ENCODE measurements at regions not wholly inside any gene's neighbourhood (a gene's known extent, or its start where the extent isn't known, plus 50 kb on each side); places are given as distances from the start of the nearest gene placed in this dataset.

DNA sequence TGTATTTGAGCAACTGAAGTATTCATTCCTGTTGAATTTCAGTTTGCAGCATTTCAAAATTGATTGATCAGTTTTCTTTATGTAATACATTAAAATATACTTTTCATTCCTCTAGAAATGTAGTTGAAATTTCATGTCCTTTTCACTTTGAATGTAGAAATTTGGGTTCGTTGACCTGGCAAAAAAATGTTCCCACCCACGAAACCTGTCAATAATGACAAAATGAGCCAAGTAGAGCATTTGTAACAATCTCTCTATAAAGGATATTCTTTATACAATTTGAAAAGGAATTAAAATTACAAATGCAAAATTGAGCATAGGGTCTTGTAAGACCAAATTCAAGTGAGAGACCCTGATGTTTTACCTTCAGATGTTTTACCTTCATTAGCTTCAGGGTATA is 283.9 kb downstream of the ANKRD50 start:
- no peak for TF ChIP-seq CTCF (IDR thresholded peaks at IDR 0.05)
- no peak for TF ChIP-seq POLR2A (IDR thresholded peaks at IDR 0.05)
- no peak for TF ChIP-seq POLR2AphosphoS5 (IDR thresholded peaks at IDR 0.05)

Data from sigmoid colon (tissue), 4 donors.